GM21619 (cell line): ENCODE measurements at regions not wholly inside any gene's neighbourhood (a gene's known extent, or its start where the extent isn't known, plus 50 kb on each side); places are given as distances from the start of the nearest gene placed in this dataset.

ENCODE experiments used
- ATAC-seq: cut with Tn5 transposase; IDR thresholded peaks from one replicate; pipeline ENCODE4 v1.9.1; 2021; ENCODE audit not compliant: unreplicated experiment

- no peak for ATAC-seq
Measured at GRCh38 chr5:5705010-5705409, 282.5 kb downstream of the ICE1 start.

GRCh38 chr5:5704352-5704751, 281.9 kb downstream of the ICE1 start:
- ATAC-seq = no peak

GRCh38 chr5:5702934-5703333, 280.5 kb downstream of the ICE1 start:
- ATAC-seq = no peak

GRCh38 chr5:5700549-5700948, 278.1 kb downstream of the ICE1 start:
- ATAC-seq = no peak

- no peak for ATAC-seq
Measured at GRCh38 chr5:5699062-5699461, 276.6 kb downstream of the ICE1 start.

GRCh38 chr5:5695266-5695665, 272.8 kb downstream of the ICE1 start:
- no peak for ATAC-seq

- no peak for ATAC-seq
Measured at GRCh38 chr5:5688925-5689310, 266.4 kb downstream of the ICE1 start.

- no peak for ATAC-seq
Measured at GRCh38 chr5:5688194-5688924, 265.9 kb downstream of the ICE1 start.

- no peak for ATAC-seq
Measured at GRCh38 chr5:5687113-5687512, 264.6 kb downstream of the ICE1 start.

GRCh38 chr5:5686356-5686755, 263.9 kb downstream of the ICE1 start:
- ATAC-seq = no peak

- no peak for ATAC-seq
Measured at GRCh38 chr5:5685737-5686136, 263.3 kb downstream of the ICE1 start.

- ATAC-seq = no peak
Measured at GRCh38 chr5:5683174-5683573, 260.7 kb downstream of the ICE1 start.

GRCh38 chr5:5678909-5679308, 256.4 kb downstream of the ICE1 start:
- no peak for ATAC-seq

- no peak for ATAC-seq
Measured at GRCh38 chr5:5677738-5678137, 255.3 kb downstream of the ICE1 start.

- no peak for ATAC-seq
Measured at GRCh38 chr5:5676218-5676617, 253.7 kb downstream of the ICE1 start.

GRCh38 chr5:5675511-5675910, 253.0 kb downstream of the ICE1 start:
- no peak for ATAC-seq

GRCh38 chr5:5671823-5672222, 249.3 kb downstream of the ICE1 start:
- ATAC-seq = no peak

- no peak for ATAC-seq
Measured at GRCh38 chr5:5667136-5667554, 244.7 kb downstream of the ICE1 start.

- no peak for ATAC-seq
Measured at GRCh38 chr5:5666369-5666768, 243.9 kb downstream of the ICE1 start.

GRCh38 chr5:5666076-5666365, 243.5 kb downstream of the ICE1 start:
- no peak for ATAC-seq

- no peak for ATAC-seq
Measured at GRCh38 chr5:5665225-5666075, 243.0 kb downstream of the ICE1 start.

GRCh38 chr5:5658889-5659465, 236.5 kb downstream of the ICE1 start:
- no peak for ATAC-seq
